IPS DF 19.7 (cell line): ENCODE measurements at regions not wholly inside any gene's neighbourhood (a gene's known extent, or its start where the extent isn't known, plus 50 kb on each side); places are given as distances from the start of the nearest gene placed in this dataset.

Experiments used
- DNase-seq: peaks from one replicate; pipeline ENCODE4 v3.0.0-alpha.2; 2013; ENCODE audit warnings: low read depth, low spot score

- DNase-seq, result no peak
Measured at GRCh38 chr5:17430241-17430640, 67.8 kb upstream of the TAF11L2 start.

DNA sequence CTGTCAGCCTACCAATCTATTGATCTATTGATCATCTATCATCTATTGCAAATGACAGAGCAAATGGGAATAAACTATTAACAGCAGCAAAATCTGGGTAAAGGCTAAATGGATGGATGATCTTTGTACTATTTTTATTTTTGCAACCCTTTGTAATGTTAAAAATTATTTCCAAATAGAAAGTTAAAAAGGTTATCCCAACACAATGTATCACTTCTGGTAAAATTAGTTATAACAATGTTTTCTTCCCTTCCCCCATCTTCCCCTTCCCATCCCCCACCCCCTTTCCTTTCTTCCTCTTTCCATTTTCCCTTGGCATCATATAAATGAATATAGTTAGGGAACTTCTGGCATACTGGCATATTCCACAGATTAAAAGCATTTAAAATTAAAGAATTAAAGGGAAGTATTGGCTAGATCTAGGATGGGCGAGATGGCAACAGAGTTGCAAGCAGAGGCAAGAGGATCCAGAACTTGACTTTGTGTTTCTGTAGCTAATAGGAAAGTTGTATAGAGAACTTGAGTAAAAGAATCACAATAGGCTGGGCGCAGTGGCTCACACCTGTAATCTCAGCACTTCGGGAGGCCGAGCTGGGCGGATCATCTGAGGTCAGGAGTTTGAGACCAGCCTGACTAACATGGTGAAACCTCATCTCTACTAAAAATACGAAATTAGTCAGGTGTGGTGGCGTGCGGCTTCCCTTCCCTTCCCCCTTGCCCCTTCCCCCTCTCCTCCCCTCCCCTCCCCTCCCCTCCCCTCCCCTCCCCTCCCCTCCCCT lies 66.6 kb upstream of the TAF11L2 start:
- DNase-seq, result no peak

DNA sequence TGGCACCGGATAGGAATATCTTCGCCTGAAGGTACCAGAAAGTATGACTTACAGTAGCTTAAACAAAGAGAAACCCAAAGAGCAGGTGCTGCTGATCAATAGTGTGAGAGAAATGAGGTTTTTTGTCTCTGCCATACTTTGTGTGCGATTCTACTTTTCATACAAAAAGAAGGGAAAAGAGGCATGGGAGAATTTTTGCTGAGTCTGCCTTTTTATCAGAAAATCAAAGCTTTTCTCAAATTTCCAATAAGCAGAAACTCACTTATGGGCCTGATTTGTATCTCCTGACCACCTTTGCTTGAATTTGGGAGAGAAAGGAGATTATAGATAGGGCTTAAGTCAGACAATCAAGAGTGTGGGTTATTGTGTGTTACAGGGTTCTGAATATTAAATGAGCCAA lies 65.5 kb upstream of the TAF11L2 start:
- no peak for DNase-seq

DNA sequence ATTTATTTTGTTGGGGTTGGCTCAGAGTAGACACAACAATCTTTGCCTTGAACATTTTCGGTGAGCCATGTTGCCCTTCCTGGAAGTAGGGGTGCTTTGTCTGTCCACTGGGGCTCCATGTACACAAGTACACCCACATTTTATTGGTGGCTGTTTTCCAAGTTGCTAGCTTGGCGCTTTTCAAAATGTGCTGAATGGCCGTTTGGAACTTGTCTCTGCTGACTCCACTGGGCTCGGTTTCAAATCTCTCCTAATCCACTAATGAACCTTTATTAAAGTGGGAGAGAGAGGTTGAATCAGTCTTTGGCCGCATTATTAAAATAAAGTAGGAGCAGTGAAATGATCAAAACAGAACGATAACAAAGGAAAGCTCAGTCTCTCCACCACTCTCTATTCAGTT lies 64.6 kb upstream of the TAF11L2 start:
- no peak for DNase-seq

DNA sequence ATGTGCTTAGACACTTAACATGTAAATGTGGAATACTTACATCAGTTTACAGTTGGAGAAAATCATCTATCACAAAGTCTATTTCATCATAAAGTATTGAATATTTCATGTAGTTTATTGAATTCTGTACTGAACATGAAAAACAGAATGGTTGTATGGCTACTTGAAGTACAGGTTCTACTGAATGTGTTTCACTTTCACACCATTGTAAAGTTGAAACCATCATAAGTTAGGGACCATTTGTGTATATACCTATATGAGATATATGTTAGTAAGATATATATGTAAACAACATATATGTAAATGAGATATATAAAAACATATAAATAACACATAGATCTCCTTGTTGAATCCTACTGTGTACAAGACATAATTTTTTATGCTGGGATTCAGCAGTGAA lies 63.0 kb upstream of the TAF11L2 start:
- no peak for DNase-seq

DNA sequence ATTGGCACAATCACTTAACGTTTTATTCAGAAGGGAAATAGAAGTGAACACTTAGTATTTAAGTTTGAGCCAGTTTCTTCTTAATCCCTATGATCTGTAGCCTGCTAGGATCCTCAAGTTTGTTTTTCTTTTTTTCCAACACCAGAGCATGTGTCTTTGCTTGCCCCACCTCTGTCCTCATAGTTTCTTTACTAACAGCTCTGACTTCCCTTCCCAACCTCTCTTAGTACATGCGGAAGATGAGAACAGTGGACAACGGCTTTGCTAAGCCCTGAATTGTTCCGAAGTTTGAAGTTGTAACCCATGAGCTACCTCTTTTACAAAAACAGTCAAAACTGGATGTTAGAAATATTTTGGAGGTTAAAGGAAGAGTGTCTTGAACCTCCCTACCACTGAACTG lies 61.7 kb upstream of the TAF11L2 start:
- DNase-seq, result no peak

DNA sequence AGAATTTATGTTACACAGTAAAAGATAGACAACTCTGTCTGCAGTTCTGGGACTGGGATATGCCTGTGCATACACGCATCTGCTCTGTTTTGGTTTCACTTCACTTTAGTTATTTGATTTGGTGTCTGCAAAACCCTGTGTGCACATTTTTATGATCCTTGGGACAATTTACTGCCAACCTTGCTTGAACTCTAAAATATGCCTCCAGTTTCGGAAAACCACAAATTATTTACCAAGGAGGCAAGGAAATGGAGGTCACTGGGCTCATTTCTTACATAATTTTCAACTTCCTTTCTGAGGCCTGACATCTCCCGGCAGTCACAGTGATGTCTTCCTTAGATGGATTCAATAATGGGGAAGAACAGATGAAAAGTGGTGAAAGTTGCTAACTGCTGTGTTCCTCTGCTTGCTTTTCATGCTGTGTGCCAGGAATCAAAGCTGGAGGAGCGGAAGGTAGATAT lies 61.2 kb upstream of the TAF11L2 start:
- no peak for DNase-seq

DNA sequence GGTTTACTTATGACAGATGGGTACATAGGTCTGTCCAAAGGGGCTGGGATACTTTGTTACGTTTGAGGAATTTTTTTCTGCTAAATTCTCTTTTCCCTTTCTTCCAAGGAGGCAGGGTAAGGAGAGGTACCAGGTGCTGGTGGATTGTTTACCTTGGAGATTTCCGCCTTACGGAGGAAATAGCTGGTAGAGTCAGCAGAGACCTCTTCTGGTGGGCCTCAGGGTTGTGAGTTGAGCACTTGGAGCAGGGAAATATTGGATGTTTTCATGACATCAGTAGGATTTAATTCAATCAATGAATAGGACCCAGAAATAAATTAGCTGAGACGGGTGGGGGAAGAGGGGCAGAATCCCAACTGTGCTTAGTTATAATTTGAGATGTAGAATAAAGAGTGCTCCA lies 60.0 kb upstream of the TAF11L2 start:
- DNase-seq, result no peak

GRCh38 chr5:17439956-17440355 lies 58.1 kb upstream of the TAF11L2 start:
- DNase-seq, result no peak

DNA sequence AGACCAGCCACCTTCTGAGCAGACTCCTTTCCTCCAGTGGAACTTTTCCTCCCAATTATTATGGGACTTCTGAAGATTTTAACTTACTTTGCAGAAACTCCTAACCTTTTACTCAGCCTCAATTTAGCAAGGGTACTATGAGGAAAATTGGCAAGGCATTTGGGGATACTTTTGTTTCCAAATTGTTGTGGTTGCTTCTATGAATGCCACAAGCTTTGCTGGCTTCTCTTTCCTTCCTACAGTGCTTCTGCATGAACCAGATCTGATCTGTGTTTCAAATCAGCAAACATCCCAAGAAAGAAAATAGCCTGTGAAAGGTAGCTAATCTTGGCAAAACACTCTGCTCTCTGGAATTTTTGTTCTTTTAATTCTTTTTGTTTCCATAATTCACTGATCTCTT lies 57.3 kb upstream of the TAF11L2 start:
- no peak for DNase-seq

GRCh38 chr5:17441351-17441750 lies 56.7 kb upstream of the TAF11L2 start:
- no peak for DNase-seq

DNA sequence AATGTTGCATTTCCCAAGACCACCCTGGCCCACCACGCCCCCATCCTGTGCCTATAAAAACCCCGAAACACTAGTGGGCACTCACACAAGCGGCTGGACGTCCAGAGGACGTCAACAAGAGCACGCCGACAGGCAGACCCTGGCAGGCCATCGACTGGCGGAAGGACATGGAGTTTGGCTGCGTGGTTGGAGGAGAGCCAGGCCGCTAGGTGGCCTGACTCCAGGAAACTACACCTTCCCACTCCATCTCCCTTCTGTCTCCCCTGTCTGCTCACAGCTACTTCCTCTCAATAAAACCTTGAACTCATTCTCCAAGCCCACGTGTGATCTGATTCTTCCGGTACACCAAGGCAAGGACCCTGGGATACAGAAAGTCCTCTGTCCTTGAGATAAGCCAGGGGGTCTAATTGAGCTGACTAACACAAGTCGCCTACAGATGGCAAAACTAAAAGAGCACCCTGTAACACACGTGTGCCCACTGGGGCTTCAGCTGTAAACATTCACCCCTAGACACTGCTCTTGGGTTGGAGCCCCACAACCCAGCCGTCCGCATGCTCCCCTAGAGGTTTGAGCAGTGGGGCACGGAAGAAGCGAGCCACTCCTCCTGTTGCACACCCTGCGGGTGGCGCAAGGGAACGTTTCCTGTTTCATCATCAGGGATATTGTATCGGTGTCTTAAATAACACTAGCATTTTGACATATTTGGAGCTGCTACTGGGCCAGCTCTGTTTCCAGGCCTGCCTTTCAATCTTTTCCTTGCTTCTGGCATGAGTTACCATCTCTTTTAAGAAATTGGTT lies 54.5 kb upstream of the TAF11L2 start:
- no peak for DNase-seq

- no peak for DNase-seq
Measured at GRCh38 chr5:17444496-17444895, 53.5 kb upstream of the TAF11L2 start.

- DNase-seq, result no peak
Measured at GRCh38 chr5:17445185-17445584, 52.8 kb upstream of the TAF11L2 start.
